Cardiac muscle cell (in vitro differentiated cells and primary cell): ENCODE measurements at regions not wholly inside any gene's neighbourhood (a gene's known extent, or its start where the extent isn't known, plus 50 kb on each side); places are given as distances from the start of the nearest gene placed in this dataset.

Experiments used
- DNase-seq, 2 donors: peaks; one replicate each; pipeline versions ENCODE4 v3.0.0 to v3.0.0-alpha.2; 2010 to 2017; ENCODE audit warnings: low read depth in 1 of 2, low spot score in 1 of 2
- H3K27ac ChIP-seq: fragments of 200-600 bp; sonication (generic); 2 replicates; pipeline ENCODE4 v1.5.1; 2016
- H3K27me3 ChIP-seq: fragments of 200-600 bp; sonication (generic); 2 replicates; pipeline ENCODE4 v1.6.0; 2016; ENCODE audit warnings: control low read depth
- H3K36me3 ChIP-seq: fragments of 200-600 bp; sonication (generic); 2 replicates; pipeline ENCODE4 v1.5.1; 2016; ENCODE audit warnings: control low read depth
- H3K4me1 ChIP-seq: fragments of 200-600 bp; sonication (generic); 2 replicates; pipeline ENCODE4 v1.8.1; 2017; ENCODE audit warnings: low read depth, mild to moderate bottlenecking, mixed run types
- H3K4me3 ChIP-seq: fragments of 200-600 bp; sonication (generic); 2 replicates; pipeline ENCODE4 v1.5.1; 2016; ENCODE audit warnings: mild to moderate bottlenecking
- H3K9me3 ChIP-seq: fragments of 200-600 bp; sonication (generic); 2 replicates; pipeline ENCODE4 v1.5.1; 2017; ENCODE audit warnings: low read depth, mild to moderate bottlenecking, control low read depth
- TF ChIP-seq, protein P1 (sequence below): IDR thresholded peaks from 2 replicates; pipeline ENCODE4 v1.5.1; 2012; ENCODE audit warnings: low read depth, mild to moderate bottlenecking, low read length

DNA sequence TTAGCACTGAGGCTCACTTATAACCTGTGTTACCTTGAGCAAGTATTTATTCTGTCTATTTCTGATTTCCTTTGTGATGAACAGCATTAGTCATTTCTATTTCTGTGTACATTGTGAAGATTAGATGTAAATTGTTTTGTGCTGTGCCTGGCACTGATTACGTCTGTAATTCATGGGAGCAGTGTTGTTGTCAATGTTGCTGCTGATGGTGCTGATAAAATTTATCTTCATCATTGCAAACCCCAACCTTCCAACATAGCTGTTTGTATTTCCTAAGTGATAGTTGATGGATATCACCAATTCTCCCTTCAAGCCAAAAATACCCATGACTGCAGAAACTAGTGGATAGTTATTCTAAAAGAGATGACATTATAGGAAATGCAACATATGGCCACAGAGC lies 400.5 kb upstream of the GRM3 start:
- Histone ChIP-seq H3K27me3 (no peaks in the 10 kb centered on the region), H3K9me3 (no peaks in the 10 kb centered on the region), H3K36me3 (no peaks in the 10 kb centered on the region), H3K4me3 (no peak overlapping the region), H3K4me1 (no peaks in the 10 kb centered on the region), H3K27ac (no peak overlapping the region)
- TF ChIP-seq, protein P1, sequence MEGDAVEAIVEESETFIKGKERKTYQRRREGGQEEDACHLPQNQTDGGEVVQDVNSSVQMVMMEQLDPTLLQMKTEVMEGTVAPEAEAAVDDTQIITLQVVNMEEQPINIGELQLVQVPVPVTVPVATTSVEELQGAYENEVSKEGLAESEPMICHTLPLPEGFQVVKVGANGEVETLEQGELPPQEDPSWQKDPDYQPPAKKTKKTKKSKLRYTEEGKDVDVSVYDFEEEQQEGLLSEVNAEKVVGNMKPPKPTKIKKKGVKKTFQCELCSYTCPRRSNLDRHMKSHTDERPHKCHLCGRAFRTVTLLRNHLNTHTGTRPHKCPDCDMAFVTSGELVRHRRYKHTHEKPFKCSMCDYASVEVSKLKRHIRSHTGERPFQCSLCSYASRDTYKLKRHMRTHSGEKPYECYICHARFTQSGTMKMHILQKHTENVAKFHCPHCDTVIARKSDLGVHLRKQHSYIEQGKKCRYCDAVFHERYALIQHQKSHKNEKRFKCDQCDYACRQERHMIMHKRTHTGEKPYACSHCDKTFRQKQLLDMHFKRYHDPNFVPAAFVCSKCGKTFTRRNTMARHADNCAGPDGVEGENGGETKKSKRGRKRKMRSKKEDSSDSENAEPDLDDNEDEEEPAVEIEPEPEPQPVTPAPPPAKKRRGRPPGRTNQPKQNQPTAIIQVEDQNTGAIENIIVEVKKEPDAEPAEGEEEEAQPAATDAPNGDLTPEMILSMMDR, result no peak
- no peak for DNase-seq

GRCh38 chr7:86226191-86226590 lies 417.5 kb upstream of the GRM3 start:
- Histone ChIP-seq H3K4me1 (no peaks in the 10 kb centered on the region), H3K36me3 (no peaks in the 10 kb centered on the region), H3K9me3 (no peaks in the 10 kb centered on the region), H3K27ac (no peak overlapping the region), H3K27me3 (no peaks in the 10 kb centered on the region), H3K4me3 (no peak overlapping the region)
- TF ChIP-seq, protein P1, result no peak
- no peak for DNase-seq

- DNase-seq, result no peak
- Histone ChIP-seq H3K9me3 (no peaks in the 10 kb centered on the region), H3K4me1 (no peaks in the 10 kb centered on the region), H3K36me3 (no peaks in the 10 kb centered on the region), H3K27me3 (no peaks in the 10 kb centered on the region), H3K27ac (no peak overlapping the region), H3K4me3 (no peak overlapping the region)
- TF ChIP-seq, protein P1, result no peak
Observed at GRCh38 chr7:86222806-86223205, 420.9 kb upstream of the GRM3 start.

GRCh38 chr7:86214734-86215133 lies 429.0 kb upstream of the GRM3 start:
- Histone ChIP-seq H3K27ac (no peak overlapping the region), H3K4me1 (peaks cover 4% of the 10 kb centered on the region), H3K36me3 (no peaks in the 10 kb centered on the region), H3K27me3 (no peaks in the 10 kb centered on the region), H3K9me3 (no peaks in the 10 kb centered on the region), H3K4me3 (no peak overlapping the region)
- TF ChIP-seq, protein P1, result no peak
- no peak for DNase-seq

GRCh38 chr7:86212976-86213375 lies 430.7 kb upstream of the GRM3 start:
- Histone ChIP-seq H3K27me3 (no peaks in the 10 kb centered on the region), H3K4me3 (no peak overlapping the region), H3K4me1 (peaks cover 4% of the 10 kb centered on the region), H3K36me3 (no peaks in the 10 kb centered on the region), H3K27ac (no peak overlapping the region), H3K9me3 (no peaks in the 10 kb centered on the region)
- TF ChIP-seq, protein P1, result no peak
- no peak for DNase-seq

- H3K4me3 ChIP-seq, result no peak overlapping the region
- H3K4me1 ChIP-seq, result peaks cover 4% of the 10 kb centered on the region
- H3K27ac ChIP-seq, result no peak overlapping the region
- H3K27me3 ChIP-seq, result no peaks in the 10 kb centered on the region
- DNase-seq, result no peak
- TF ChIP-seq, protein P1, result no peak
- no peaks in the 10 kb centered on the region for H3K9me3 ChIP-seq
- H3K36me3 ChIP-seq, result no peaks in the 10 kb centered on the region
Observed at GRCh38 chr7:86209036-86209435, 434.7 kb upstream of the GRM3 start.
